Tibial nerve (tissue), 3 donors: ENCODE measurements at regions not wholly inside any gene's neighbourhood (a gene's known extent, or its start where the extent isn't known, plus 50 kb on each side); places are given as distances from the start of the nearest gene placed in this dataset.

Source experiments
- POLR2A ChIP-seq, 2 donors: fragments of 450-650 bp; IDR thresholded peaks; one replicate each; pipeline ENCODE4 v1.6.1; 2017; ENCODE audit warnings: antibody characterized with exemption in 2 of 2, mild to moderate bottlenecking in 2 of 2, moderate library complexity in 2 of 2
- TF ChIP-seq, protein P1 (sequence below), 5 experiments: fragments of 200-600 bp in 3 of 5; fragments of 450-650 bp in 2 of 5; sonication (generic) in 3 of 5; IDR thresholded peaks; one replicate each; pipeline ENCODE4 v1.5.1; 2016 to 2019; ENCODE audit warnings: antibody characterized with exemption in 5 of 5, mild to moderate bottlenecking in 3 of 5, moderate library complexity in 2 of 5

DNA sequence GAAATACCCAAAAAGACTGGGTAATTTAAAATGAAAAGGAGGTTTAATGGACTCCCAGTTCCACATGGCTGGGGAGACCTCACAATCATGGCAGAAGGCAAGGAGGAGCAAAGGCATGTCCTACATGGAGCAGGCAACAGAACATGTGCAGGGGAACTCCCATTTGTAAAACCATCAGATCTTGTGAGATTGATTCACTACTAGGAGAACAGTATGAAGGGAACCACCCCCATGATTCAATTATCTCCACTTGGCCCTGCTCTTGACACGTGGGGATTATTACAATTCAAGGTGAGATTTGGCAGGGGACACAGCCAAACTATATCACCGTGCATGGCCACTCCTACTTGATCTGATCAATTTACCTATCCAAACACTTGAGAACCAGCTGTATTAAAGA lies 131.5 kb upstream of the LDB2 start:
- TF ChIP-seq, protein P1, sequence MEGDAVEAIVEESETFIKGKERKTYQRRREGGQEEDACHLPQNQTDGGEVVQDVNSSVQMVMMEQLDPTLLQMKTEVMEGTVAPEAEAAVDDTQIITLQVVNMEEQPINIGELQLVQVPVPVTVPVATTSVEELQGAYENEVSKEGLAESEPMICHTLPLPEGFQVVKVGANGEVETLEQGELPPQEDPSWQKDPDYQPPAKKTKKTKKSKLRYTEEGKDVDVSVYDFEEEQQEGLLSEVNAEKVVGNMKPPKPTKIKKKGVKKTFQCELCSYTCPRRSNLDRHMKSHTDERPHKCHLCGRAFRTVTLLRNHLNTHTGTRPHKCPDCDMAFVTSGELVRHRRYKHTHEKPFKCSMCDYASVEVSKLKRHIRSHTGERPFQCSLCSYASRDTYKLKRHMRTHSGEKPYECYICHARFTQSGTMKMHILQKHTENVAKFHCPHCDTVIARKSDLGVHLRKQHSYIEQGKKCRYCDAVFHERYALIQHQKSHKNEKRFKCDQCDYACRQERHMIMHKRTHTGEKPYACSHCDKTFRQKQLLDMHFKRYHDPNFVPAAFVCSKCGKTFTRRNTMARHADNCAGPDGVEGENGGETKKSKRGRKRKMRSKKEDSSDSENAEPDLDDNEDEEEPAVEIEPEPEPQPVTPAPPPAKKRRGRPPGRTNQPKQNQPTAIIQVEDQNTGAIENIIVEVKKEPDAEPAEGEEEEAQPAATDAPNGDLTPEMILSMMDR (IDR thresholded peaks at IDR 0.05) = no peak
- no peak for TF ChIP-seq POLR2A (IDR thresholded peaks at IDR 0.05)
